Smooth muscle cell (in vitro differentiated cells): ENCODE measurements at regions not wholly inside any gene's neighbourhood (a gene's known extent, or its start where the extent isn't known, plus 50 kb on each side); places are given as distances from the start of the nearest gene placed in this dataset.

ENCODE experiments used
- DNase-seq: peaks from one replicate; lab custom pipeline; 2025; ENCODE audit not compliant: unreplicated experiment; lab: John Stamatoyannopoulos, UW
- H2AFZ ChIP-seq: fragments of 200-600 bp; sonication (generic); 2 replicates; pipeline ENCODE4 v1.6.0; 2016; ENCODE audit warnings: antibody characterized with exemption, low read depth, mild to moderate bottlenecking
- H3F3A ChIP-seq: fragments of 200-600 bp; sonication (generic); 2 replicates; pipeline ENCODE4 v1.6.0; 2017; ENCODE audit warnings: antibody characterized with exemption, low read depth
- H3K27ac ChIP-seq: fragments of 200-600 bp; sonication (generic); 2 replicates; pipeline ENCODE4 v1.5.1; 2016; ENCODE audit warnings: low read depth, mild to moderate bottlenecking
- H3K27me3 ChIP-seq: fragments of 200-600 bp; sonication (generic); 2 replicates; pipeline ENCODE4 v1.6.1; 2016; ENCODE audit warnings: low read depth, mild to moderate bottlenecking
- H3K36me3 ChIP-seq: fragments of 200-600 bp; sonication (generic); 2 replicates; pipeline ENCODE4 v1.5.1; 2016; ENCODE audit warnings: low read depth
- H3K4me1 ChIP-seq: fragments of 200-600 bp; sonication (generic); 2 replicates; pipeline ENCODE4 v1.5.1; 2016; ENCODE audit warnings: low read depth
- H3K4me2 ChIP-seq: fragments of 200-600 bp; sonication (generic); 2 replicates; pipeline ENCODE4 v1.6.0; 2016; ENCODE audit warnings: mild to moderate bottlenecking
- H3K4me3 ChIP-seq: fragments of 200-600 bp; sonication (generic); 2 replicates; pipeline ENCODE4 v1.5.1; 2016; ENCODE audit warnings: mild to moderate bottlenecking
- H3K79me2 ChIP-seq: fragments of 200-600 bp; sonication (generic); 2 replicates; pipeline ENCODE4 v1.6.0; 2016; ENCODE audit warnings: low read depth, mild to moderate bottlenecking
- H3K9ac ChIP-seq: fragments of 200-600 bp; sonication (generic); 2 replicates; pipeline ENCODE4 v1.6.0; 2016; ENCODE audit warnings: low read depth
- H3K9me3 ChIP-seq: fragments of 200-600 bp; sonication (generic); replicated peaks from 2 replicates; pipeline ENCODE4 v1.5.1; 2016; ENCODE audit warnings: low read depth
- H4K20me1 ChIP-seq: fragments of 200-600 bp; sonication (generic); 2 replicates; pipeline ENCODE4 v1.6.0; 2016; ENCODE audit warnings: low read depth
- whole genome bisulfite sequencing: methylation state at CpG from one replicate; pipeline ENCODE4 v1.1.7; 2016; ENCODE audit warnings: low lambda C conversion rate; 5-methylcytosine and 5-hydroxymethylcytosine counted together
- TF ChIP-seq, protein P1 (sequence below): fragments of 200-600 bp; sonication (generic); IDR thresholded peaks from 2 replicates; pipeline ENCODE4 v1.5.1; 2017; ENCODE audit warnings: borderline replicate concordance, mild to moderate bottlenecking, antibody characterized with exemption; ENCODE audit not compliant: insufficient read depth, poor library complexity, severe bottlenecking

DNA sequence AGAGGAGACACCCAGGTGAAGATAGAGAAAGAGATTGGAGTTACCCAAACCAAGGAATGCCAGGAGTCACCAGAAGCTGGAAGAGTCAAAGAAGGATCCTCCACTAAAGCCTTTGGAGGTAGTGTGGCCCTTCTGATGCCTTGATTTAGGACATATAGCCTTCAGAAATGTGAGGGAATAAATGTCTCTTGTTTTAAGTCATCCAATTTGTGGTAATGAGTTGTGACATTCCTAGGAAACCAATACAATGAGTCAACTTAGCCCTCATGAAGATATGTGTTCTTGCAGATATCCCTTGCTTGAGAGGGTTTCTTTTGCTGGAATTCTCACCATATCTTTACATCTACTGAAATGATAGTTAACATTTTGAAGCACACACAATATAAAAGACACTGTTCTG is 58.8 kb downstream of the CCER1 start:
- no peaks in the 10 kb centered on the region for H3K79me2 ChIP-seq
- no peak for DNase-seq
- no peaks in the 10 kb centered on the region for H3F3A ChIP-seq
- peak overlapping the region; percentile 47 for H3K4me2 ChIP-seq
- H3K4me1 ChIP-seq: no peaks in the 10 kb centered on the region
- TF ChIP-seq, protein P1, sequence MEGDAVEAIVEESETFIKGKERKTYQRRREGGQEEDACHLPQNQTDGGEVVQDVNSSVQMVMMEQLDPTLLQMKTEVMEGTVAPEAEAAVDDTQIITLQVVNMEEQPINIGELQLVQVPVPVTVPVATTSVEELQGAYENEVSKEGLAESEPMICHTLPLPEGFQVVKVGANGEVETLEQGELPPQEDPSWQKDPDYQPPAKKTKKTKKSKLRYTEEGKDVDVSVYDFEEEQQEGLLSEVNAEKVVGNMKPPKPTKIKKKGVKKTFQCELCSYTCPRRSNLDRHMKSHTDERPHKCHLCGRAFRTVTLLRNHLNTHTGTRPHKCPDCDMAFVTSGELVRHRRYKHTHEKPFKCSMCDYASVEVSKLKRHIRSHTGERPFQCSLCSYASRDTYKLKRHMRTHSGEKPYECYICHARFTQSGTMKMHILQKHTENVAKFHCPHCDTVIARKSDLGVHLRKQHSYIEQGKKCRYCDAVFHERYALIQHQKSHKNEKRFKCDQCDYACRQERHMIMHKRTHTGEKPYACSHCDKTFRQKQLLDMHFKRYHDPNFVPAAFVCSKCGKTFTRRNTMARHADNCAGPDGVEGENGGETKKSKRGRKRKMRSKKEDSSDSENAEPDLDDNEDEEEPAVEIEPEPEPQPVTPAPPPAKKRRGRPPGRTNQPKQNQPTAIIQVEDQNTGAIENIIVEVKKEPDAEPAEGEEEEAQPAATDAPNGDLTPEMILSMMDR: no peak
- H2AFZ ChIP-seq: no peak overlapping the region
- no peak overlapping the region for H3K9ac ChIP-seq
- no peaks in the 10 kb centered on the region for H3K27me3 ChIP-seq
- peak overlapping the region; percentile 72 for H3K27ac ChIP-seq
- no peaks in the 10 kb centered on the region for H3K9me3 ChIP-seq
- no peak overlapping the region for H3K4me3 ChIP-seq
- H4K20me1 ChIP-seq: no peaks in the 10 kb centered on the region
- no peaks in the 10 kb centered on the region for H3K36me3 ChIP-seq

DNA sequence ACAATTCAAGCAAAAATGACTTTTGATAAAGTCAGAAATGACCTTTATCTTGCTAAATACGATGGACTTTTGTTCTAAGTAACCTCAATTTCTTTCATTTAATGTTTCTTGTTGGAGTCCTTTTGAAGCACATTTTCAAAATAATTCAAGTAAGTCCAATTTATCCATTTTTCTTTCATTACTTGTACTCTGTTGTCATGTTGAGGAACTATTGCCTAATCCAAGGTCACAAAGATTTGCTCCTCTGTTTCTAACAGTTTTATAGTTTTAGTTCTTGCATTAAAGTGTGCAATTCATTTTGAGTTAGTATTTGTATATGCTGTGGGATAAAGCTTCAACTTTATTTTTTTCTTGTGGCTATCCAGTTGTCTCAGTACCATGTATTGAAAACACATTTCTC is 66.7 kb downstream of the CCER1 start:
- no peak for DNase-seq
- Histone ChIP-seq H3K9me3 (no peaks in the 10 kb centered on the region), H3K9ac (no peak overlapping the region), H3K79me2 (no peaks in the 10 kb centered on the region), H3K4me3 (no peak overlapping the region), H3K4me1 (no peaks in the 10 kb centered on the region), H3K36me3 (no peaks in the 10 kb centered on the region), H3K4me2 (no peak overlapping the region), H3K27me3 (no peaks in the 10 kb centered on the region), H3F3A (no peaks in the 10 kb centered on the region), H4K20me1 (no peaks in the 10 kb centered on the region), H3K27ac (no peak overlapping the region), H2AFZ (no peak overlapping the region)
- 60% methylated on average over 1 of the region's 1 CpG for WGBS
- TF ChIP-seq, protein P1: no peak

DNA sequence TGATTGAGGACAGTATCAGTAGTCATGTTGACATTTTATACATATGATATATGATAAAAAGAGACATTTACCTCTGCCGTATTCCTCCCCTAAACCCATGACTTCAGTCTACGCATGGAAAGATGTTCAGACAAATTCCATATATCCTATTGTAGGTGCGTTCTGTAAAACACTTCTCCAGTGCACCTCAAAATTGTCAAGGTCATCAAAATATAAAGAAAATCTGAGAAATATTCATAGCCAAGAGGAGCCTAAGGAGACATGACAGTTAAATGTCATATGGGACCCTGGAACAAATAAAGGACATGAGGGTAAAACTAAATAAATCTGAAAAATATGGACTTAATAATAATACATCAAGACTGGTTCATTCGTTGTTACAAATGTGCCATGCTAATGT is 71.5 kb downstream of the CCER1 start:
- no peak overlapping the region for H3K9ac ChIP-seq
- WGBS: 82% methylated on average over 4 of the region's 4 CpGs
- TF ChIP-seq, protein P1: no peak
- H3K27me3 ChIP-seq: no peaks in the 10 kb centered on the region
- no peak overlapping the region for H2AFZ ChIP-seq
- no peak for DNase-seq
- no peaks in the 10 kb centered on the region for H3K4me1 ChIP-seq
- no peaks in the 10 kb centered on the region for H3K36me3 ChIP-seq
- H3K4me2 ChIP-seq: no peak overlapping the region
- H4K20me1 ChIP-seq: no peaks in the 10 kb centered on the region
- no peak overlapping the region for H3K4me3 ChIP-seq
- H3F3A ChIP-seq: no peaks in the 10 kb centered on the region
- no peaks in the 10 kb centered on the region for H3K9me3 ChIP-seq
- H3K27ac ChIP-seq: no peak overlapping the region
- no peaks in the 10 kb centered on the region for H3K79me2 ChIP-seq

DNA sequence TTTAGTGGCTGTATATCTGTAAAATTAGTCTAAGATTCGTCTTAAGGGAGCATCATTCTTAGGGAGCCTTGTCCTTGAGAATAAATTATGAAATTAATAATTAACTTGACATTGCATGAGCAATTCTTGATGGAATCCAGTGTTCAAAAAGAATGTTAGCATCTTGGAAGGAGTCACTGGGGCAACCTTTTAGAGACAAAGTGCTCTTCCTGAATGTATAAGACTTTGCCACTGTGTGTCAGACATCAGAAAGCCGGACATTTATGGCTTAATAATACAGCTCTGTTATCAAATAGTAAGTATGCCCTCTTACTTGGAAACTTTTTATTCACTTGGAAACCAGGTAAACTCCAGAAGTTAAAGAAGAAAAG is 83.3 kb downstream of the CCER1 start:
- Histone ChIP-seq H3K9me3 (no peaks in the 10 kb centered on the region), H3K9ac (no peak overlapping the region), H3K4me1 (no peaks in the 10 kb centered on the region), H3K36me3 (no peaks in the 10 kb centered on the region), H3K27me3 (no peaks in the 10 kb centered on the region), H2AFZ (no peak overlapping the region), H3K79me2 (no peaks in the 10 kb centered on the region), H3F3A (no peaks in the 10 kb centered on the region), H3K4me2 (no peak overlapping the region), H3K4me3 (no peak overlapping the region), H4K20me1 (no peaks in the 10 kb centered on the region), H3K27ac (no peak overlapping the region)
- 87% methylated on average over 2 of the region's 2 CpGs for WGBS
- DNase-seq: no peak
- TF ChIP-seq, protein P1: no peak
